IPS DF 4.7 (cell line): ENCODE measurements at regions not wholly inside any gene's neighbourhood (a gene's known extent, or its start where the extent isn't known, plus 50 kb on each side); places are given as distances from the start of the nearest gene placed in this dataset.

Experiments
- DNase-seq: peaks from one replicate; pipeline ENCODE4 v3.0.0-alpha.2; 2013; ENCODE audit warnings: low spot score; ENCODE audit errors: extremely low read depth

GRCh38 chr3:25144430-25144829, 283.6 kb upstream of the RARB start:
- DNase-seq, result no peak

GRCh38 chr3:25145176-25145575, 282.9 kb upstream of the RARB start:
- DNase-seq, result no peak

GRCh38 chr3:25150199-25150598, 277.9 kb upstream of the RARB start:
- DNase-seq, result no peak

- DNase-seq, result no peak
Measured at GRCh38 chr3:25151281-25151902, 276.7 kb upstream of the RARB start.

- DNase-seq, result no peak
Measured at GRCh38 chr3:25151903-25152295, 276.2 kb upstream of the RARB start.

- no peak for DNase-seq
Measured at GRCh38 chr3:25153136-25153535, 274.9 kb upstream of the RARB start.

- no peak for DNase-seq
Measured at GRCh38 chr3:25153561-25153960, 274.5 kb upstream of the RARB start.

GRCh38 chr3:25155652-25156471, 272.2 kb upstream of the RARB start:
- peak; percentile 75 for DNase-seq

- DNase-seq, result no peak
Measured at GRCh38 chr3:25156626-25157025, 271.4 kb upstream of the RARB start.

GRCh38 chr3:25165306-25165705, 262.8 kb upstream of the RARB start:
- DNase-seq, result no peak

GRCh38 chr3:25166016-25166415, 262.0 kb upstream of the RARB start:
- DNase-seq, result no peak

GRCh38 chr3:25169151-25169550, 258.9 kb upstream of the RARB start:
- DNase-seq, result no peak

- no peak for DNase-seq
Measured at GRCh38 chr3:25170021-25170420, 258.0 kb upstream of the RARB start.

GRCh38 chr3:25171118-25171807, 256.8 kb upstream of the RARB start:
- DNase-seq, result no peak

- DNase-seq, result no peak
Measured at GRCh38 chr3:25171897-25172296, 256.2 kb upstream of the RARB start.

GRCh38 chr3:25173606-25174005, 254.5 kb upstream of the RARB start:
- DNase-seq, result no peak

GRCh38 chr3:25174251-25174650, 253.8 kb upstream of the RARB start:
- DNase-seq, result no peak

- DNase-seq, result no peak
Measured at GRCh38 chr3:25177041-25177440, 251.0 kb upstream of the RARB start.

GRCh38 chr3:25178672-25179071, 249.4 kb upstream of the RARB start:
- no peak for DNase-seq

- no peak for DNase-seq
Measured at GRCh38 chr3:25181096-25181495, 247.0 kb upstream of the RARB start.

GRCh38 chr3:25182794-25183193, 245.3 kb upstream of the RARB start:
- no peak for DNase-seq

GRCh38 chr3:25184641-25185250, 243.3 kb upstream of the RARB start:
- no peak for DNase-seq
